GM12891 (cell line): ENCODE measurements at regions not wholly inside any gene's neighbourhood (a gene's known extent, or its start where the extent isn't known, plus 50 kb on each side); places are given as distances from the start of the nearest gene placed in this dataset.
A peak's percentile ranks its signal among the peaks of the same experiment; 100 is the strongest.

Experiments
- POLR2A ChIP-seq: IDR thresholded peaks from 2 replicates; pipeline ENCODE4 v1.6.1; 2011; ENCODE audit warnings: low read depth, low read length, control low read depth
- POLR2AphosphoS5 ChIP-seq: IDR thresholded peaks from 2 replicates; pipeline ENCODE4 v1.6.1; 2011; ENCODE audit warnings: low read depth, low read length, control low read depth
- POU2F2 ChIP-seq: IDR thresholded peaks from 2 replicates; pipeline ENCODE4 v1.6.1; 2011; ENCODE audit warnings: low read depth, mild to moderate bottlenecking, control low read depth, low read length, moderate library complexity
- SPI1 ChIP-seq: IDR thresholded peaks from 2 replicates; pipeline ENCODE4 v1.6.1; 2011; ENCODE audit warnings: low read depth, low read length, control low read depth
- TAF1 ChIP-seq: IDR thresholded peaks from 2 replicates; pipeline ENCODE4 v1.6.1; 2011; ENCODE audit warnings: low read depth, low read length, control low read depth

GRCh38 chr2:212914392-212914791 lies 237.0 kb downstream of the IKZF2 start:
- TF ChIP-seq POLR2A, result no peak
- no peak for TF ChIP-seq TAF1
- no peak for TF ChIP-seq POLR2AphosphoS5
- TF ChIP-seq SPI1, result peak; percentile 57
- TF ChIP-seq POU2F2, result no peak
